ENCODE measurements at regions not wholly inside any gene's neighbourhood (a gene's known extent, or its start where the extent isn't known, plus 50 kb on each side); places are given as distances from the start of the nearest gene placed in this dataset.
"Not testable (repeated sequence)": the region's sequence is repeated elsewhere in the genome, so short reads cannot be mapped to it uniquely, and the experiment has no call there.

- not testable (repeated sequence) for TF ChIP-seq CTCF (conservative IDR thresholded peaks at IDR 0.05; ENCODE audit: low read depth, low read length); EZH2 (IDR thresholded peaks at IDR 0.05; ENCODE audit: borderline replicate concordance, low read depth, low read length, poor library complexity, severe bottlenecking)
Measured at GRCh38 chr6:60797831-60798230, 1488.2 kb downstream of the KHDRBS2 start.

Data from A673 (cell line).